ENCODE measurements at regions not wholly inside any gene's neighbourhood (a gene's known extent, or its start where the extent isn't known, plus 50 kb on each side); places are given as distances from the start of the nearest gene placed in this dataset.

DNA sequence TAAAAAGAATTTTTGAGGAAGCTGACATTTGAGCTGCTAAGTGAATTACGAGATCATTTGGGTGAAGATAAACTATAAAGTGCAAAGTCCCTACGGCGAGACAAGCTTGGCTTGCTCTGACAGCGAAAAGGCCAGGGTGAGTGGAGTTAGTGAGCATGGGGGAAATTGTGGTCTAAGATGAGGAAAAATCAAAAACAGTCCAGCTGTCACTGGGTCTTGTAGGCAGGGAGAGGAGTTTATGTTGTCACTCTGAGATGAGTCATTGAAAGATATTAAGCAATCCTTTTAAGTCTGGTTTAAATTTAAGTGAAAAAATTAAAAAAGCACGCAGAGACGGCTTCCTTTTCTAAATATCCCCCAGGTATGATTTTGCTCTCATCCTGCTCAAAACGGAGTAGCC lies 601.9 kb downstream of the MRPL39 start:
- no peak for DNase-seq

DNA sequence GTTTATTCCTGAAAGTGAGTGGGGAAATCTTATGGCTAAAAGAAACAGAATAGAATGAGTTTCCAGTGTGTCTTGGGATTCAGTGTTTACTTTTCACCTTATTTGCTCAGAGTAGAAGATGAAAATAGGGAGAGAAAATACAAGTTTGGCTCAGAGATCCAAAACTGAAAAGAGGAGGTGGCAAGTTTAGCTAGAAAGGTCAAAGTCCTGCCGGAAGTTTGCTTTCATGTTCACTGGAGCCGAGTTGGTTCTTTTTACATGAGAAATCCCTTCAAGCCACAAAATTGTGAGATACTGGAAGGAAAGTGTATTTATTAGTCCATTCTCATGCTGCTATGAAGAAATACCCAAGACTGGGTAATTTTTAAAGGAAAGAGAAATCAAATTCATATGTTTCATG lies 604.6 kb downstream of the MRPL39 start:
- no peak for DNase-seq

- DNase-seq = no peak
Measured at GRCh38 chr21:24995216-24995615, 612.1 kb downstream of the MRPL39 start.

GRCh38 chr21:24994717-24995116 lies 612.6 kb downstream of the MRPL39 start:
- DNase-seq = no peak

DNA sequence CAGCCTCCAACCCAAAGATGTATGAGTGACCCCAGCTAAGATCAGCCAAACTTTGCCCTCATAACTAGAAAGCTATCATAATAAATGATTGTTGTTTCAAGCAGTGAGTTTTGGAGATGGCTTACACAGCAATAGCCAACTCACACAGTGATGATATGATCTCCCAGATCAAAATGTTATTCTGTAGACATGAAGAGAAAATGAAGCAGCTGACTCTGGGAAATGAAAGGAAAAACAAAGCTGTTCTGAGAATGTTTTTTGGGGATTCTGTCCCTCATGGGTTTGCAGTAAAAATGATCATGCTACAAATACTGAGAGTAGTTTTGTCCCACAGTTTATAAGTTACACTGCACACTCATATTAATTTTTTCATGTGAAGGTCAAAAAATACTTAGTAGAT lies 617.8 kb downstream of the MRPL39 start:
- DNase-seq = no peak

DNA sequence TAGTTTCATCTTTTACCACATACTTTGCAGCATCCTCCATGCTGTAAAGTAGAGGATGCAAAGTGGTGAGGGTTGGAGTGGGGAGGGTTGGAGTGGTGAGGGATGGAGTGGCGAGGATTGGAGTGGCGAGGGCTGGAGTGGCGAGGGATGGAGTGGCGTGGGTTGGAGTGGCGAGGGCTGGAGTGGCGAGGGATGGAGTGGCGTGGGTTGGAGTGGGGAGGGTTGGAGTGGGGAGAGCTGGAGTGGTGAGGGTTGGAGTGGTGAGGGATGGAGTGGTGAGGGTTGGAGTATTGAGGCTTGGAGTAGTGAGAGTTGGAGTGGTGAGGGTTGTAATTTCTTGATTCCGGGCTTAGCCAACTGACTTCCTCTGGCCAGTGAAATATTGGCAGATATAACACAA lies 618.3 kb downstream of the MRPL39 start:
- no peak for DNase-seq

GRCh38 chr21:24976238-24976637 lies 631.0 kb downstream of the MRPL39 start:
- DNase-seq = no peak

DNA sequence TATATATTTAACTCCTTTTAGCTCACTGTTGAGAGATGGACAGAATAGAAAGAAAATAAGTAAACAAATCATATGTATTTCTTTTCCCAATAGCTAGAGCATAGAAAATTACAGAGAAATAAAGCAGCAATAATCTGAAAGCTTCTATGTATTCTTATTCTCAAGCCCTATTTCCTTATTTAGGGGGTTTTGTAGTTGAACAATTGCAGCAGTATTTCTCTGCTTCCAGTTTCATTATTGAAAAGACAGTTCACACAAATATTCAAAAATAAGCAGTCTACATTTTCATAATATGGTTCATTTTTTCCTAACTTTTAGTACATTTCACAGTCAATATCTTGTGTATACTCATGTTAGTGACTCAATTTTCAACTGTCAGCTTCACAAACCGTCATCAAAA lies 638.2 kb downstream of the MRPL39 start:
- no peak for DNase-seq

DNA sequence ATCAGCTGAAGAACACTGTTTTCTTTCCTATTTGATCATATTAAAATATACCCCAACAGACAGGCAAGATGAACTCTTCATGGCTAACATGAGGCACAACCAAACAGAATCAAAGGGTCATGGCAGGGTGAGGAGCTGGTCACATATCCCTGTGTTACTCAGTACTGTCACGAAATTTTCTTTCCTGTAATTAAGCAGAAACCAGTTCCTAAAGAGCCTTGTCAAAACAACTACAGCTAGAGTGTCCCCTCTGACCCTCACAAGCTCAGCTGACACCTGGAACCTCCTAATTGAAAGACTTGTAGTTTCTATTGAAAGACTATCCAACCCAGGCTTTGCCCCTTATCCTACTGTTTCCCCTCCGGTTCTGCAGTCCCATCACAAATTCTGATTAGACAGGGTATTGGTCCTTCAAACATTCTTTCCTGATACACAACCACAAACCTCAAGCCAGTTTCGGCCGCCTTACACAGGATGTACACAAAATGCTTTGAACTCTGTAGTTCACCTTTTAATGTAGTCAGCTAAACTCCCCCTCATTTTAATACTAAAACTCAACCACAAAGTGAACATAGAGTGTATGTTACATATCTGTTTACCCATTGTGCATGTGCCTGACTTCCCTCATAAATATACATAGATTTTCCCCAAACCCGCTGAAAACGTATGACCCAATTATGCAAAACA lies 651.9 kb downstream of the MRPL39 start:
- DNase-seq = no peak

DNA sequence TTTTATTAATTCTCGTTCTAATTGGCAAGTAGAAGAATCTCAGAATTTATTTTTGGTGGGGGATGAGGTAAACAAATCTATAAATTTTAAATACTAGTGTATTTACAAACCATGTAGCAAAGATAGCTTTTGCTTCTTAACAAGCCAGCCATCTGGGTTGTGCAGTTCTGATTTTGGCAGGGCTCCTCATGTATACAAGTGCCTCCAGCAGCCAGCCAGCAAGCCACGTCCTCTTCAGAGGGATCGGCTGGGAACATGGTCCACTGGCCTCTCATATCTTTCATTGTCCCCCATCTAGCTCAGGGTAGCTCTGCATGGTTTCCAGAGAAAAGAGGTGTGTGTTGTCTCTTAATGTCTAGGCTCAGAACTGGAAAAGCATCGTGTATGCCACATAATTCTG lies 659.1 kb downstream of the MRPL39 start:
- no peak for DNase-seq

DNA sequence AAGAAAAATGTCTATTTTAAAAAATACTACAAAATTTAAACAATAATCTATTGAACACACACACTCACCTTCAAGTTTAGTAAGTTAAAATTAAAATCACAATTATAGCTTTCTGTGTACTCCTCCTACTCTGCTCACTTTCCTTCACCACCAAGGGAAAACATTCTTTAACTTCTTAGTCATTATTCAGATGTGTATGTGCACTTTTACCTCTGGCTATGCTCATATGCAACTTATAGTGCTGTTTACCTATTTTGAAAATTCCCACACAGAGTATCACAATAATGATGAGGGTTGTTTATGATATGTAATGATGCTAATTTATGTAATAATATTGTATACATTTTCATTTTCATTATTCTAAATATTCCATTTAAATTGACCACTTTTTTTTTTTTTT lies 661.4 kb downstream of the MRPL39 start:
- DNase-seq = no peak

GRCh38 chr21:24941316-24942185 lies 665.7 kb downstream of the MRPL39 start:
- DNase-seq = no peak

- no peak for DNase-seq
Measured at GRCh38 chr21:24939291-24939690, 668.0 kb downstream of the MRPL39 start.

- DNase-seq = no peak
Measured at GRCh38 chr21:24938573-24938972, 668.7 kb downstream of the MRPL39 start.

DNA sequence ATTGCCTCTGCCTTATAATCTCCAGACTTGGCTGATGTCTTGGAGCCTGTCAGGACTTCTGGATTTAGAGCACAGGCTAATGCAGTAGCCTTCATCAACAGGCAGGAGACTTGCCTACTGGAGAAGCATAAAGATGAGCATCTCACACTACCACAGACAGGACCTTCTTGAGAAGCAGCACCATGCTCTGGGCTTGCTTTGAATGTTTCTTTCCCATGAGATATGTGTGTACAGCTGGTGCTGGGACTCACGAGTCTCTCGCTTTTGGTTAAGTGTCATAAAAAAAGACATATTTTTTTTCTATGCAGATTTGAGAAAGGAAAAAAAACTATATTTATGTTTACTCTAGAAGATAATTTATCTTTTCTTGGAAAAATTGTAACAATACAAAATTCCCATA lies 671.3 kb downstream of the MRPL39 start:
- no peak for DNase-seq

DNA sequence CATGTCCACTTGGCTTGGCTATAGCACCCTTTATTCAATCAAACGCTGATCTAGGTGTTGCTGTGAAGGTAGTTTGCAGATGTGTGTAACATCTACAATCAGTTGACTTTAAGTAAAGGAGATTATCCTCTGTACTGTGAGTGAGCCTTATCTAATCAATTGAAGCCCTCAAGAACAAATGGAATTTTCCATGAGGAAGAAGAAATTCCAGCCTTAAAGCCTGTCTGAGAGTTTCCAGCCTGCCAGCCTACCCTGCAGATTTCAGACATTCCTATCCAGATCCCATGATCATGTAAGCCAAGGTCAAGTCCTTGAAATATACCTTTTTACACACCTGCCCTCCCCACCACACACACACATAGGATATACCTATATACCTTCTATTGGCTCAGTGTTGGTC lies 696.7 kb downstream of the MRPL39 start:
- DNase-seq = no peak

GRCh38 chr21:24903994-24904635 lies 703.2 kb downstream of the MRPL39 start:
- DNase-seq = no peak

DNA sequence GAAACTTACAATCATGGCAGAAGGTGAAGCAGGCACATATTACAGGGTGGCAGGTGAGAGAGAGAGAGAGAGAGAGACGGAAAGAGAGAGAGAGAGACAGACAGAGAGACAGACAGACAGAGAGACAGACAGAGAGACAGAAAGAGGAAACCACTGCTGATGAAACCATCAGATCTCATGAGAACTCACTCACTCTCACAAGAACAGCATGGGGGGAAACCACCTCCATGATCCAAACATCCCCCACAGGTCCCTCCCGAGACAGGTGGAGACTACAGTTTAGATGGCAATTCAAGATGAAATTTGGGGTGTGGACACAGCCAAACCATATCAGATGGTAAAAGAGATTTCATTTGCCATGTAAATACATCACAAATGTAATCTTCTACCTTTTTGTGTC lies 708.1 kb downstream of the MRPL39 start:
- no peak for DNase-seq

- DNase-seq = no peak
Measured at GRCh38 chr21:24897883-24898282, 709.4 kb downstream of the MRPL39 start.

- no peak for DNase-seq
Measured at GRCh38 chr21:24896735-24897124, 710.6 kb downstream of the MRPL39 start.

- DNase-seq = no peak
Measured at GRCh38 chr21:24895885-24896734, 711.2 kb downstream of the MRPL39 start.

DNA sequence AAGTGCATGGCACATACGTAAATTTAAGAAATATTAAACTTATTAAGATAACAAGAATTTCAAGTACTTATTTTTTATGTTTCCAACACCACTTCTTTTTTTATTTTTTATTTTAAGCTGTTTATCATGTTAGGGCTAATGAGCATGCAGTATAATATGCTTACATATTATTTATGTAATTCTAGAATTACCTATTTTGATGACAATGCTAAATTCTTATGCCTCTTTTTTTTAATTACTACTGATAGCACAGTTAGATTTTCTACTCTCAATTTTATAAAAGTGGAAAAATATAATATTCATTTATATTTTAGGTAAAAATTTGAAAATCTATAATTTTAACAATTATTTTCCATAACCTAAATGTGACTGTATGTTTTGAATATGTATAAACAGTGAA lies 713.0 kb downstream of the MRPL39 start:
- DNase-seq = no peak

DNA sequence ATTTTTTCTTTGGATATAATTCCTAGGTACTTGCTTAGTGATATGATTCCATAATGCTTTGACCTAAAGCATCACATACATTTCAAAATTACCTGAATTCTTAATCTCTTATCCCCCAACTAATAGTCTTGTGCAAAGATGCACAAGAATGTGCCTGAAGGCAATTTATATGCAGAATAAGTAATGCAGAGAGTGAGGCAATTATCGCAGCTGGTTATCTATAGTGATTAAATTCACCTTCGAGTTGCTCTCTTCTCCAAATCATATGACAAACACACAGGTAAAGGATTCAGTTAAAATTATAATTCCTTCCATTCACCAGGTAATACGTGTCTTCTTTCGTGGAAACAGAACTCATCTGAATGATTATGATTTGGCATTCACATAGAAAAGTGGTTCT lies 717.3 kb downstream of the MRPL39 start:
- no peak for DNase-seq

All from hindlimb muscle (tissue), 1 donor.